ENCODE measurements at regions not wholly inside any gene's neighbourhood (a gene's known extent, or its start where the extent isn't known, plus 50 kb on each side); places are given as distances from the start of the nearest gene placed in this dataset.

DNA sequence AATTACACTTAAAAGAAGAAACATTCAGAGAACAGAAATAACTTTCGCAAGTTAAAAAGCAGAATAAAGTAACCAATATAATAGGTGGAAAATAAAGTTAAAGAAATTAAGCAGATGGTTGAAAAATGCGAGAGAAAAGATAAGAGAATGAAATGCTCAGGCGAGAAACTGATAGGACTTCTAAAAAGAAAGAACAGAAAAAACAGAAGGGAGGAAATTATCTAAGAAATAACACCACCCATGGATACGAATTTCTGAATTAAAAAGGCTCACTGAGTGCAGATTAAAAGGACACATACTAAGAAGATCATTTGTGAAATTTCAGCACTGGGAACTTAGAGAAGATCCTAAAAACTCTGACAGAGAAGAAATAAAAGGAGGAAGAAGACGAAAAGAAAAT, 92.0 kb downstream of the HLX start:
- TF ChIP-seq, protein P1, sequence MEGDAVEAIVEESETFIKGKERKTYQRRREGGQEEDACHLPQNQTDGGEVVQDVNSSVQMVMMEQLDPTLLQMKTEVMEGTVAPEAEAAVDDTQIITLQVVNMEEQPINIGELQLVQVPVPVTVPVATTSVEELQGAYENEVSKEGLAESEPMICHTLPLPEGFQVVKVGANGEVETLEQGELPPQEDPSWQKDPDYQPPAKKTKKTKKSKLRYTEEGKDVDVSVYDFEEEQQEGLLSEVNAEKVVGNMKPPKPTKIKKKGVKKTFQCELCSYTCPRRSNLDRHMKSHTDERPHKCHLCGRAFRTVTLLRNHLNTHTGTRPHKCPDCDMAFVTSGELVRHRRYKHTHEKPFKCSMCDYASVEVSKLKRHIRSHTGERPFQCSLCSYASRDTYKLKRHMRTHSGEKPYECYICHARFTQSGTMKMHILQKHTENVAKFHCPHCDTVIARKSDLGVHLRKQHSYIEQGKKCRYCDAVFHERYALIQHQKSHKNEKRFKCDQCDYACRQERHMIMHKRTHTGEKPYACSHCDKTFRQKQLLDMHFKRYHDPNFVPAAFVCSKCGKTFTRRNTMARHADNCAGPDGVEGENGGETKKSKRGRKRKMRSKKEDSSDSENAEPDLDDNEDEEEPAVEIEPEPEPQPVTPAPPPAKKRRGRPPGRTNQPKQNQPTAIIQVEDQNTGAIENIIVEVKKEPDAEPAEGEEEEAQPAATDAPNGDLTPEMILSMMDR (IDR thresholded peaks at IDR 0.05) = no peak

GRCh38 chr1:220974431-220974830, 95.2 kb downstream of the HLX start:
- H3K9me3 ChIP-seq = no peaks in the 10 kb centered on the region
- no peak for DNase-seq
- H3K27me3 ChIP-seq = no peaks in the 10 kb centered on the region
- H3K4me3 ChIP-seq = no peak overlapping the region
- peaks cover 0 to 14% (median 6%) of the 10 kb centered on the region in 4 donors for H3K4me1 ChIP-seq
- no peak overlapping the region for H3K27ac ChIP-seq
- intact Hi-C loops (cut with DNase I; ENCODE audit: low total_unique reads) = no loop called here
- no peaks in the 10 kb centered on the region for H3K36me3 ChIP-seq
- TF ChIP-seq, protein P1 (IDR thresholded peaks at IDR 0.05) = no peak

More for the DNA sequence above, 92.0 kb downstream of the HLX start:
- H3K36me3 ChIP-seq = no peaks in the 10 kb centered on the region
- no peak overlapping the region for H3K27ac ChIP-seq
- H3K27me3 ChIP-seq = no peaks in the 10 kb centered on the region
- DNase-seq = no peak
- intact Hi-C loops (cut with DNase I; ENCODE audit: low total_unique reads) = no loop called here
- H3K4me1 ChIP-seq = peaks cover 0 to 14% (median 6%) of the 10 kb centered on the region in 4 donors
- H3K9me3 ChIP-seq = no peaks in the 10 kb centered on the region
- H3K4me3 ChIP-seq = no peak overlapping the region

DNA sequence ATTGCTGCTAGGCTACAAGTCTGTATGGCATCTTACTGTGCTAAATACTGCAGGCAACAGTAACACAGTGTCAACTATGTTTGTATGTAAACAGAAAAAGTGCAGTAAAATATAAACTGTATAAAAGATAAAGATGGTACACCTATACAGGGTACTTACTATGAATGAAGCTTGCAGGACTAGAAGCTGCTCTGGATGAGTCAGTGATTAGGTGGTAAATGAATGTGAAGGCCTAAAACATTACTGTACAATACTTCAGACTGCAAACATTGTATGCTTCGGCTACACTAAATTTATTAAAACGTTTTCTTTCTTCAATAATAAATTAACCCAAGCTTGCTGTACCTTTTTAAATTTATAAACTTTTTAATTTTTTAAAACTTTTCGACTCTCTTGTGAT, 97.1 kb downstream of the HLX start:
- Histone ChIP-seq H3K36me3 (no peaks in the 10 kb centered on the region), H3K27ac (no peak overlapping the region), H3K27me3 (no peaks in the 10 kb centered on the region), H3K4me3 (no peak overlapping the region), H3K4me1 (no peaks in the 10 kb centered on the region), H3K9me3 (no peaks in the 10 kb centered on the region)
- TF ChIP-seq, protein P1 (IDR thresholded peaks at IDR 0.05) = no peak
- intact Hi-C loops (cut with DNase I; ENCODE audit: low total_unique reads) = no loop called here
- no peak for DNase-seq

- intact Hi-C loops (cut with DNase I; ENCODE audit: low total_unique reads) = no loop called here
- TF ChIP-seq, protein P1 (IDR thresholded peaks at IDR 0.05) = no peak
- no peak for DNase-seq
- Histone ChIP-seq H3K9me3 (no peaks in the 10 kb centered on the region), H3K4me1 (no peaks in the 10 kb centered on the region), H3K36me3 (no peaks in the 10 kb centered on the region), H3K4me3 (no peak overlapping the region), H3K27ac (no peak overlapping the region), H3K27me3 (no peaks in the 10 kb centered on the region)
These were observed 100.1 kb downstream of the HLX start for GRCh38 chr1:220979371-220979770.

GRCh38 chr1:220982686-220983085, 103.4 kb downstream of the HLX start:
- H3K4me3 ChIP-seq = no peak overlapping the region
- TF ChIP-seq, protein P1 (IDR thresholded peaks at IDR 0.05) = no peak
- H3K4me1 ChIP-seq = no peaks in the 10 kb centered on the region
- H3K9me3 ChIP-seq = no peaks in the 10 kb centered on the region
- H3K27ac ChIP-seq = no peak overlapping the region
- no peak for DNase-seq
- H3K27me3 ChIP-seq = no peaks in the 10 kb centered on the region
- intact Hi-C loops (cut with DNase I; ENCODE audit: low total_unique reads) = no loop called here
- no peaks in the 10 kb centered on the region for H3K36me3 ChIP-seq
